HepG2 (cell line): ENCODE measurements at regions not wholly inside any gene's neighbourhood (a gene's known extent, or its start where the extent isn't known, plus 50 kb on each side); places are given as distances from the start of the nearest gene placed in this dataset.

Source experiments
- MEIS1 ChIP-seq: sonication (generic); formaldehyde crosslinking; IDR thresholded peaks from 2 replicates; pipeline ENCODE4 v1.9.0; 2021; ENCODE audit warnings: mild to moderate bottlenecking, missing genetic modification reagents, moderate library complexity, borderline replicate concordance
- NFE2L2 ChIP-seq: fragments of 150-350 bp; IDR thresholded peaks from 2 replicates; pipeline ENCODE4 v1.6.1; 2014; ENCODE audit warnings: low read length
- POLR2AphosphoS5 ChIP-seq: IDR thresholded peaks from 2 replicates; pipeline ENCODE4 v1.6.1; 2012; ENCODE audit warnings: low read depth, low read length
- TAF1 ChIP-seq: sonication (generic); formaldehyde crosslinking; IDR thresholded peaks from 2 replicates; pipeline ENCODE4 v1.4.0; 2020; ENCODE audit warnings: missing genetic modification reagents
- TARDBP ChIP-seq: sonication (generic); formaldehyde crosslinking; IDR thresholded peaks from 2 replicates; pipeline ENCODE4 v1.8.0; 2022; ENCODE audit warnings: mild to moderate bottlenecking, missing genetic modification reagents
- ZMAT3 ChIP-seq: sonication (generic); formaldehyde crosslinking; conservative IDR thresholded peaks from 2 replicates; pipeline ENCODE4 v1.7.0; 2021; ENCODE audit warnings: missing genetic modification reagents
- ZNF317 ChIP-seq: sonication (generic); formaldehyde crosslinking; IDR thresholded peaks from 2 replicates; pipeline ENCODE4 v1.5.0; 2020; ENCODE audit warnings: mild to moderate bottlenecking, missing genetic modification reagents
- ZNF44 ChIP-seq: sonication (generic); formaldehyde crosslinking; IDR thresholded peaks from 2 replicates; pipeline ENCODE4 v1.5.1; 2020; ENCODE audit warnings: mild to moderate bottlenecking, missing genetic modification reagents
- TF ChIP-seq, protein P1 (sequence below): sonication (generic); formaldehyde crosslinking; IDR thresholded peaks from 2 replicates; pipeline ENCODE4 v1.5.0; 2020; ENCODE audit warnings: mild to moderate bottlenecking, missing genetic modification reagents, moderate library complexity
- TF ChIP-seq, protein P2 (sequence below): sonication (generic); formaldehyde crosslinking; IDR thresholded peaks from 2 replicates; pipeline ENCODE4 v1.4.0; 2020; ENCODE audit warnings: missing genetic modification reagents
- TF ChIP-seq, protein P3 (sequence below): sonication (generic); formaldehyde crosslinking; IDR thresholded peaks from 2 replicates; pipeline ENCODE4 v1.5.1; 2020; ENCODE audit warnings: mild to moderate bottlenecking, moderate library complexity, missing genetic modification reagents
- TF ChIP-seq, protein P4 (sequence below): sonication (generic); formaldehyde crosslinking; conservative IDR thresholded peaks from 2 replicates; pipeline ENCODE4 v1.4.0; 2020; ENCODE audit warnings: missing genetic modification reagents
- TF ChIP-seq, protein P5 (sequence below): sonication (generic); formaldehyde crosslinking; IDR thresholded peaks from 2 replicates; pipeline ENCODE4 v1.4.0; 2020; ENCODE audit warnings: mild to moderate bottlenecking, missing genetic modification reagents, borderline replicate concordance

DNA sequence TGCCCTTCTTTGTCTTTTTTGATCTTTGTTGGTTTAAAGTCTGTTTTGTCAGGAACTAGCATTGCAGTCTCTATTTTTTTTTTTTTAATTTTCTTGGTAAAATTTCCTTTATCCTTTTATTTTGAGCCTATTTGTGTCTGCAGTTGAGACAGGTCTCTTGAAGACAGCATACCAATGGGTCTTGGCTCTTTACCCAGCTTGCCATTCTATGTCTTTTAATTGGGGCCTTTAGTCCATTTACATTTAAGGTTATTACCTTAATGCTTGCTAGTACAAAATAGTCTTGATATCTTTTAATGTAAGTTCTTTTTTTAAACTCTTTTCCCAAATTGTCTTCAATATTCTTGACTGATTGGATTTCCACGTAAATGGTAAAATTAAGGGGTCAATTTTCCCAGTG lies 398.3 kb upstream of the CHRM2 start:
- no peak for TF ChIP-seq NFE2L2
- no peak for TF ChIP-seq ZNF317 (CRISPR knock-in tag)
- TF ChIP-seq, protein P1, sequence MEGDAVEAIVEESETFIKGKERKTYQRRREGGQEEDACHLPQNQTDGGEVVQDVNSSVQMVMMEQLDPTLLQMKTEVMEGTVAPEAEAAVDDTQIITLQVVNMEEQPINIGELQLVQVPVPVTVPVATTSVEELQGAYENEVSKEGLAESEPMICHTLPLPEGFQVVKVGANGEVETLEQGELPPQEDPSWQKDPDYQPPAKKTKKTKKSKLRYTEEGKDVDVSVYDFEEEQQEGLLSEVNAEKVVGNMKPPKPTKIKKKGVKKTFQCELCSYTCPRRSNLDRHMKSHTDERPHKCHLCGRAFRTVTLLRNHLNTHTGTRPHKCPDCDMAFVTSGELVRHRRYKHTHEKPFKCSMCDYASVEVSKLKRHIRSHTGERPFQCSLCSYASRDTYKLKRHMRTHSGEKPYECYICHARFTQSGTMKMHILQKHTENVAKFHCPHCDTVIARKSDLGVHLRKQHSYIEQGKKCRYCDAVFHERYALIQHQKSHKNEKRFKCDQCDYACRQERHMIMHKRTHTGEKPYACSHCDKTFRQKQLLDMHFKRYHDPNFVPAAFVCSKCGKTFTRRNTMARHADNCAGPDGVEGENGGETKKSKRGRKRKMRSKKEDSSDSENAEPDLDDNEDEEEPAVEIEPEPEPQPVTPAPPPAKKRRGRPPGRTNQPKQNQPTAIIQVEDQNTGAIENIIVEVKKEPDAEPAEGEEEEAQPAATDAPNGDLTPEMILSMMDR (CRISPR knock-in tag) = no peak
- TF ChIP-seq, protein P2, sequence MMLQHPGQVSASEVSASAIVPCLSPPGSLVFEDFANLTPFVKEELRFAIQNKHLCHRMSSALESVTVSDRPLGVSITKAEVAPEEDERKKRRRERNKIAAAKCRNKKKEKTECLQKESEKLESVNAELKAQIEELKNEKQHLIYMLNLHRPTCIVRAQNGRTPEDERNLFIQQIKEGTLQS (CRISPR knock-in tag) = no peak
- TF ChIP-seq TAF1 (CRISPR knock-in tag) = no peak
- TF ChIP-seq, protein P3, sequence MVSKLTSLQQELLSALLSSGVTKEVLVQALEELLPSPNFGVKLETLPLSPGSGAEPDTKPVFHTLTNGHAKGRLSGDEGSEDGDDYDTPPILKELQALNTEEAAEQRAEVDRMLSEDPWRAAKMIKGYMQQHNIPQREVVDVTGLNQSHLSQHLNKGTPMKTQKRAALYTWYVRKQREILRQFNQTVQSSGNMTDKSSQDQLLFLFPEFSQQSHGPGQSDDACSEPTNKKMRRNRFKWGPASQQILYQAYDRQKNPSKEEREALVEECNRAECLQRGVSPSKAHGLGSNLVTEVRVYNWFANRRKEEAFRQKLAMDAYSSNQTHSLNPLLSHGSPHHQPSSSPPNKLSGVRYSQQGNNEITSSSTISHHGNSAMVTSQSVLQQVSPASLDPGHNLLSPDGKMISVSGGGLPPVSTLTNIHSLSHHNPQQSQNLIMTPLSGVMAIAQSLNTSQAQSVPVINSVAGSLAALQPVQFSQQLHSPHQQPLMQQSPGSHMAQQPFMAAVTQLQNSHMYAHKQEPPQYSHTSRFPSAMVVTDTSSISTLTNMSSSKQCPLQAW (CRISPR knock-in tag) = no peak
- no peak for TF ChIP-seq ZMAT3 (CRISPR knock-in tag)
- no peak for TF ChIP-seq TARDBP (CRISPR knock-in tag)
- TF ChIP-seq ZNF44 (CRISPR knock-in tag) = no peak
- TF ChIP-seq MEIS1 (CRISPR knock-in tag) = no peak
- TF ChIP-seq, protein P4, sequence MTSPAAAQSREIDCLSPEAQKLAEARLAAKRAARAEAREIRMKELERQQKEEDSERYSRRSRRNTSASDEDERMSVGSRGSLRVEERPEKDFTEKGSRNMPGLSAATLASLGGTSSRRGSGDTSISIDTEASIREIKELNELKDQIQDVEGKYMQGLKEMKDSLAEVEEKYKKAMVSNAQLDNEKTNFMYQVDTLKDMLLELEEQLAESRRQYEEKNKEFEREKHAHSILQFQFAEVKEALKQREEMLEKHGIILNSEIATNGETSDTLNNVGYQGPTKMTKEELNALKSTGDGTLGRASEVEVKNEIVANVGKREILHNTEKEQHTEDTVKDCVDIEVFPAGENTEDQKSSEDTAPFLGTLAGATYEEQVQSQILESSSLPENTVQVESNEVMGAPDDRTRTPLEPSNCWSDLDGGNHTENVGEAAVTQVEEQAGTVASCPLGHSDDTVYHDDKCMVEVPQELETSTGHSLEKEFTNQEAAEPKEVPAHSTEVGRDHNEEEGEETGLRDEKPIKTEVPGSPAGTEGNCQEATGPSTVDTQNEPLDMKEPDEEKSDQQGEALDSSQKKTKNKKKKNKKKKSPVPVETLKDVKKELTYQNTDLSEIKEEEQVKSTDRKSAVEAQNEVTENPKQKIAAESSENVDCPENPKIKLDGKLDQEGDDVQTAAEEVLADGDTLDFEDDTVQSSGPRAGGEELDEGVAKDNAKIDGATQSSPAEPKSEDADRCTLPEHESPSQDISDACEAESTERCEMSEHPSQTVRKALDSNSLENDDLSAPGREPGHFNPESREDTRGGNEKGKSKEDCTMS (CRISPR knock-in tag) = no peak
- TF ChIP-seq, protein P5, sequence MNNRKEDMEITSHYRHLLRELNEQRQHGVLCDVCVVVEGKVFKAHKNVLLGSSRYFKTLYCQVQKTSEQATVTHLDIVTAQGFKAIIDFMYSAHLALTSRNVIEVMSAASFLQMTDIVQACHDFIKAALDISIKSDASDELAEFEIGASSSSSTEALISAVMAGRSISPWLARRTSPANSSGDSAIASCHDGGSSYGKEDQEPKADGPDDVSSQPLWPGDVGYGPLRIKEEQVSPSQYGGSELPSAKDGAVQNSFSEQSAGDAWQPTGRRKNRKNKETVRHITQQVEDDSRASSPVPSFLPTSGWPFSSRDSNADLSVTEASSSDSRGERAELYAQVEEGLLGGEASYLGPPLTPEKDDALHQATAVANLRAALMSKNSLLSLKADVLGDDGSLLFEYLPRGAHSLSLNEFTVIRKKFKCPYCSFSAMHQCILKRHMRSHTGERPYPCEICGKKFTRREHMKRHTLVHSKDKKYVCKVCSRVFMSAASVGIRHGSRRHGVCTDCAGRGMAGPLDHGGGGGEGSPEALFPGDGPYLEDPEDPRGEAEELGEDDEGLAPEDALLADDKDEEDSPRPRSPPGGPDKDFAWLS = no peak
- no peak for TF ChIP-seq POLR2AphosphoS5
